ENCODE measurements at regions not wholly inside any gene's neighbourhood (a gene's known extent, or its start where the extent isn't known, plus 50 kb on each side); places are given as distances from the start of the nearest gene placed in this dataset.

DNA sequence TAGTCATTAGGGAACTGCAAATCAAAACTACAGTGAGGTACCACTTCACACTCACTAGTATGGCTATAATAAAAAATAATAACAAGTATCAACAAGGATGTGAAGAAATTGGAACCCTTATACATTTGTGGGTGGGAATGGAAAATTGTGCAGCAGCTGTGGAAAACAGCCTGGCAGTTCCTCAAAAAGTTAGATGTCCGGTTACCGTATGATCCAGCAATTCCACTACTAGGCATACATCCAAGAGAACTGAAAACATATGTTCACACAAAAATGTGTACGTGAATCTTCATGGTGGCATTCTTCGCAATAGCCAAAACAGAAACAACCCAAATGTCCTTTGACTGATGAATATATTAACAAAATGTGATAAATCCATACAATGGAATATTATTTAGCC lies 187.9 kb upstream of the LYSMD4 start:
- H2AFZ ChIP-seq (ENCODE audit: low read length): no peak overlapping the region
- peaks cover 15% of the 10 kb centered on the region for H3K27me3 ChIP-seq (ENCODE audit: insufficient read depth, low read length)
- TF ChIP-seq, protein P1, sequence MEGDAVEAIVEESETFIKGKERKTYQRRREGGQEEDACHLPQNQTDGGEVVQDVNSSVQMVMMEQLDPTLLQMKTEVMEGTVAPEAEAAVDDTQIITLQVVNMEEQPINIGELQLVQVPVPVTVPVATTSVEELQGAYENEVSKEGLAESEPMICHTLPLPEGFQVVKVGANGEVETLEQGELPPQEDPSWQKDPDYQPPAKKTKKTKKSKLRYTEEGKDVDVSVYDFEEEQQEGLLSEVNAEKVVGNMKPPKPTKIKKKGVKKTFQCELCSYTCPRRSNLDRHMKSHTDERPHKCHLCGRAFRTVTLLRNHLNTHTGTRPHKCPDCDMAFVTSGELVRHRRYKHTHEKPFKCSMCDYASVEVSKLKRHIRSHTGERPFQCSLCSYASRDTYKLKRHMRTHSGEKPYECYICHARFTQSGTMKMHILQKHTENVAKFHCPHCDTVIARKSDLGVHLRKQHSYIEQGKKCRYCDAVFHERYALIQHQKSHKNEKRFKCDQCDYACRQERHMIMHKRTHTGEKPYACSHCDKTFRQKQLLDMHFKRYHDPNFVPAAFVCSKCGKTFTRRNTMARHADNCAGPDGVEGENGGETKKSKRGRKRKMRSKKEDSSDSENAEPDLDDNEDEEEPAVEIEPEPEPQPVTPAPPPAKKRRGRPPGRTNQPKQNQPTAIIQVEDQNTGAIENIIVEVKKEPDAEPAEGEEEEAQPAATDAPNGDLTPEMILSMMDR (IDR thresholded peaks at IDR 0.05; ENCODE audit: extremely low read depth, low read depth, low read length): no peak
- H3K4me2 ChIP-seq (ENCODE audit: insufficient read depth, low read length): no peak overlapping the region
- H3K4me3 ChIP-seq (ENCODE audit: insufficient read depth, low read length): no peak overlapping the region
- no peak for DNase-seq (ENCODE audit: insufficient read length, low spot score, missing footprints)
- H3K79me2 ChIP-seq (ENCODE audit: insufficient read depth, low read length): no peaks in the 10 kb centered on the region
- H3K27ac ChIP-seq (ENCODE audit: low read depth, low read length): no peak overlapping the region
- H4K20me1 ChIP-seq (ENCODE audit: insufficient read depth, low read length): no peaks in the 10 kb centered on the region
- no peaks in the 10 kb centered on the region for H3K36me3 ChIP-seq (ENCODE audit: insufficient read depth, low read length)
- H3K9me3 ChIP-seq (ENCODE audit: low read depth, low read length): no peaks in the 10 kb centered on the region
- H3K4me1 ChIP-seq (ENCODE audit: insufficient read depth, low read length): no peaks in the 10 kb centered on the region

DNA sequence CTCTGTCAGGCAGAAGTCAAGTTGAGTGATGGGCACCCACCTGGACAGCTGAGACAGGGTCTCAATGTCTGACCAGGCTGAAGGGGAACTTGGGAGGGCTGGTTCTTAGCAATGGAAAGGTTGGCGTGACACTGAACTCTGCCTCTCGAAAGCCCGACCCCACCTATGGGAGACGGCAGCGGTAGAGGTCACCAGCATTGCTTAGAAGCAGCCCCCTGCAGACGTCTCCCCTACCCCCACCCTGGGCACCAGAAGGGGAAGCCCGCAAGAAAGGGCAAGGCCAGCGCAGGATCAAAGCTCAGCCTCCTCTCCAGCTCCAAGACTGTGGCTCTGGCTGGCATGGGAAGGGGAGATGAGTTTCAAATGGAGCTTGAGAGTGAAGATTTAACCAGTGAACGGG lies 184.8 kb upstream of the LYSMD4 start:
- no peak overlapping the region for H3K4me2 ChIP-seq (ENCODE audit: insufficient read depth, low read length)
- no peak overlapping the region for H2AFZ ChIP-seq (ENCODE audit: low read length)
- peaks cover 15% of the 10 kb centered on the region for H3K27me3 ChIP-seq (ENCODE audit: insufficient read depth, low read length)
- no peak overlapping the region for H3K4me3 ChIP-seq (ENCODE audit: insufficient read depth, low read length)
- DNase-seq (ENCODE audit: insufficient read length, low spot score, missing footprints): no peak
- TF ChIP-seq, protein P1 (IDR thresholded peaks at IDR 0.05; ENCODE audit: extremely low read depth, low read depth, low read length): no peak
- H3K36me3 ChIP-seq (ENCODE audit: insufficient read depth, low read length): no peaks in the 10 kb centered on the region
- H4K20me1 ChIP-seq (ENCODE audit: insufficient read depth, low read length): no peaks in the 10 kb centered on the region
- no peaks in the 10 kb centered on the region for H3K79me2 ChIP-seq (ENCODE audit: insufficient read depth, low read length)
- H3K4me1 ChIP-seq (ENCODE audit: insufficient read depth, low read length): no peaks in the 10 kb centered on the region
- H3K9me3 ChIP-seq (ENCODE audit: low read depth, low read length): no peaks in the 10 kb centered on the region
- H3K27ac ChIP-seq (ENCODE audit: low read depth, low read length): no peak overlapping the region

DNA sequence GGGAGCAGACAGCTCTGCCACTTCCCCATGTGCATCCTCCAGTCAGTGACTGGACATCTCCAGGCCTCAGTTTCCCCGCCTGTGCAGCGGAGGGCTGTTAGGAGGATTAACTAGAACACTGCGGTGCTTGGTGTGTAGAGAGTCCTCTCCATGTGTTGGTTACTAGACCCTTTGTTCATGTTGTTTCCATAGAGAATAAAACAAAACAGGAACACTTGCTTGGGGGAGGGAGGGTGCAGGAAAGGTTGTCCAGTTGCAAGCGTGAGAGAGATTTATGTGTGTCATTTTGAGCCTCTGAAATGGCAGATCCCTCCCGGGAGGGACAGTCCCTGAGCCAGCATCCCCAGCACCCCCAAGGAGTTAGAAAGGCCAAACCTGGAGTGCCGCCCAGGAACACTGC lies 184.0 kb upstream of the LYSMD4 start:
- TF ChIP-seq, protein P1 (IDR thresholded peaks at IDR 0.05; ENCODE audit: extremely low read depth, low read depth, low read length): no peak

DNA sequence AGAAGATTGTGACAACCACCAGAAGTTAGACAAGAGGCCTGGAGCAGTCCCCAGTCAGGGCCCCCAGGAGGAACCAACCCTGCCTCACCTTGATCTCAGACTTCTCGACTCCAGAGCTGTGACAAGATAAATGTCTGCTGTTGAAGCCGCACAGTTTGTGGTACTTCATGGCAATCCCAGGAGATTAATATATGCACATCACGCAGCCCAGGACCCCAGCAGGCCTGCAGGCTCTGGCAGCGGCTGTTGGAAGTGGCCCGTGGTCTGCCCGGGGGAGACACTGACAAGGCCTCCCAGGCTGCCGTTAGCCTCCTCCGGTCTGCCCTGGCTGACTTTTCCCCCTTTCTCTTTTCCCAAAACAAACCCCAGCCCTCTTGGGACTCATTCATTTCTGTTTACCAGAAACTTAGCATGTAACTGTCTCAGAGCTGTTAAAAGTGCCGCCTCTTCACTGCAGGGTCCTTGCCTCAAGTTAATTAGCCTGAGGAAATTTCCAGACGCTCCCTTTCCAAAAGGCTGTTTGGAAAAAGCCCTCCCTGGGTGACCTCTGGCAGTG lies 183.5 kb upstream of the LYSMD4 start:
- Histone ChIP-seq H4K20me1 (ENCODE audit: insufficient read depth, low read length) (no peaks in the 10 kb centered on the region), H3K79me2 (ENCODE audit: insufficient read depth, low read length) (no peaks in the 10 kb centered on the region), H3K27ac (ENCODE audit: low read depth, low read length) (no peak overlapping the region), H2AFZ (ENCODE audit: low read length) (no peak overlapping the region), H3K9me3 (ENCODE audit: low read depth, low read length) (no peaks in the 10 kb centered on the region), H3K4me1 (ENCODE audit: insufficient read depth, low read length) (no peaks in the 10 kb centered on the region), H3K36me3 (ENCODE audit: insufficient read depth, low read length) (no peaks in the 10 kb centered on the region), H3K27me3 (ENCODE audit: insufficient read depth, low read length) (peaks cover 9% of the 10 kb centered on the region), H3K4me3 (ENCODE audit: insufficient read depth, low read length) (no peak overlapping the region), H3K4me2 (ENCODE audit: insufficient read depth, low read length) (no peak overlapping the region)
- TF ChIP-seq, protein P1 (IDR thresholded peaks at IDR 0.05; ENCODE audit: extremely low read depth, low read depth, low read length): no peak
- DNase-seq (ENCODE audit: insufficient read length, low spot score, missing footprints): no peak

More for the DNA sequence above, 184.0 kb upstream of the LYSMD4 start:
- DNase-seq (ENCODE audit: insufficient read length, low spot score, missing footprints): no peak
- peaks cover 14% of the 10 kb centered on the region for H3K27me3 ChIP-seq (ENCODE audit: insufficient read depth, low read length)
- H3K4me3 ChIP-seq (ENCODE audit: insufficient read depth, low read length): no peak overlapping the region
- no peaks in the 10 kb centered on the region for H3K79me2 ChIP-seq (ENCODE audit: insufficient read depth, low read length)
- H3K9me3 ChIP-seq (ENCODE audit: low read depth, low read length): no peaks in the 10 kb centered on the region
- H2AFZ ChIP-seq (ENCODE audit: low read length): no peak overlapping the region
- H3K36me3 ChIP-seq (ENCODE audit: insufficient read depth, low read length): no peaks in the 10 kb centered on the region
- no peaks in the 10 kb centered on the region for H4K20me1 ChIP-seq (ENCODE audit: insufficient read depth, low read length)
- no peaks in the 10 kb centered on the region for H3K4me1 ChIP-seq (ENCODE audit: insufficient read depth, low read length)
- H3K27ac ChIP-seq (ENCODE audit: low read depth, low read length): no peak overlapping the region
- no peak overlapping the region for H3K4me2 ChIP-seq (ENCODE audit: insufficient read depth, low read length)

All from osteoblast (primary cell).